ENCODE measurements at regions not wholly inside any gene's neighbourhood (a gene's known extent, or its start where the extent isn't known, plus 50 kb on each side); places are given as distances from the start of the nearest gene placed in this dataset.

DNA sequence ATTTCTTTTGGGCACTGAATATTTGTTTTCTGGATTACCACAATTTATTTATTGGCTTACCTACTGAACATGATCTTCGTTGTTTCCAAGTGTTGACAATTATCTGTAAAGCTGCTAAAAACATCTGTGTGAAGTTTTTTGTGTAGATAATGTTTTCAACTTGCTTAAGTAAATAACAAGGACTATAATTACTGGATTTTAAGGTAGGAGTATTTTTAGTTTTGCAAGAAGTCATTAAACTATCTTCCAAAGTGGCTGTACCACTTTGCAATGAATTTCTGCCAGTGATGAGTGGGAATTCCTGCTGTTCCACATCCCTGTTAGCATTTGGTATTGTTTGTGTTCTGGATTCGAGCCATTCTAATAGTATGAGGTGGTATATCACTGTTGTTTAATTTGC lies 702.2 kb downstream of the MECOM start:
- TF ChIP-seq, protein P1, sequence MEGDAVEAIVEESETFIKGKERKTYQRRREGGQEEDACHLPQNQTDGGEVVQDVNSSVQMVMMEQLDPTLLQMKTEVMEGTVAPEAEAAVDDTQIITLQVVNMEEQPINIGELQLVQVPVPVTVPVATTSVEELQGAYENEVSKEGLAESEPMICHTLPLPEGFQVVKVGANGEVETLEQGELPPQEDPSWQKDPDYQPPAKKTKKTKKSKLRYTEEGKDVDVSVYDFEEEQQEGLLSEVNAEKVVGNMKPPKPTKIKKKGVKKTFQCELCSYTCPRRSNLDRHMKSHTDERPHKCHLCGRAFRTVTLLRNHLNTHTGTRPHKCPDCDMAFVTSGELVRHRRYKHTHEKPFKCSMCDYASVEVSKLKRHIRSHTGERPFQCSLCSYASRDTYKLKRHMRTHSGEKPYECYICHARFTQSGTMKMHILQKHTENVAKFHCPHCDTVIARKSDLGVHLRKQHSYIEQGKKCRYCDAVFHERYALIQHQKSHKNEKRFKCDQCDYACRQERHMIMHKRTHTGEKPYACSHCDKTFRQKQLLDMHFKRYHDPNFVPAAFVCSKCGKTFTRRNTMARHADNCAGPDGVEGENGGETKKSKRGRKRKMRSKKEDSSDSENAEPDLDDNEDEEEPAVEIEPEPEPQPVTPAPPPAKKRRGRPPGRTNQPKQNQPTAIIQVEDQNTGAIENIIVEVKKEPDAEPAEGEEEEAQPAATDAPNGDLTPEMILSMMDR (IDR thresholded peaks at IDR 0.05; ENCODE audit: insufficient read depth, low read depth, low read length) = no peak
- TF ChIP-seq EZH2 (IDR thresholded peaks at IDR 0.05; ENCODE audit: insufficient read depth, low read length) = no peak
